Stimulated activated CD4-positive, alpha-beta T cell treated with anti-CD3 and anti-CD28 coated beads, Interleukin-2, amount 100 ng/mL, for 24 hours (primary cell): ENCODE measurements at regions not wholly inside any gene's neighbourhood (a gene's known extent, or its start where the extent isn't known, plus 50 kb on each side); places are given as distances from the start of the nearest gene placed in this dataset.
A peak's percentile ranks its signal among the peaks of the same experiment; 100 is the strongest.

ENCODE experiments used
- DNase-seq, 2 donors: peaks; one replicate each; pipeline ENCODE4 v3.0.0-alpha.2; 2020

DNA sequence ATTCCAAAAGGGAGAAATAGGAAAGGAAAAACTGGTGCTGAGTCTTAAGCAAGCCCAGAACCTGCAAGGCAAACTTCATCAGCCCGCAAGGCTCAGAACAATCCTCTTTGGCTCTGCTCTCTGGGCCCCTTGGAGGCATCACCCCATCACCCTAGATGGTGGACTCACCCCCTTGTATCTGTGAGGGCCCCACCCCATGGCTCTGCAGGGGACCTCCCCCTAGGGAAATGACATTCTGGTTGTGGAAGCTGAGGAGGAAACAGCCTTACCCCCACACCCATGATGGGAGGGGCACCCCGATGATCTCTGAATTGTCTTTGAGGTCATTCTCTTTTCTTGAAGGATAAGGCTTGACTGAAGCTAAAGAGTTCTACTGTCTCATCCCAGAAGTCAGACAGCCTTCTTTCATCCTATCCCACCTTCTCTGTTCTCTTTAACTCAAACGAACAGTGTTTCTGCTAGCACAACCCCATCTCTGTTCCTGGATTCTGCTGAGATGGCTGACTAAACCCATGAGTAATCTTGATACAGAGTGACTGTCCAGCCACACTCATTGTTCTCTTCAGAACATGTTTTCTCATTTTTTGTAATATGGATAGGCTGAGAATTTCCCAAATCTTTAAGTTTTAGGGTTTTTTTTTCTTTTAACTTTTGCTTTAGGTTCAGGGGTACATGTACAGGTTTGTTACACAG lies 492.1 kb upstream of the MYT1L start:
- peak in 1 of 2 donors; percentile 8 for DNase-seq

DNA sequence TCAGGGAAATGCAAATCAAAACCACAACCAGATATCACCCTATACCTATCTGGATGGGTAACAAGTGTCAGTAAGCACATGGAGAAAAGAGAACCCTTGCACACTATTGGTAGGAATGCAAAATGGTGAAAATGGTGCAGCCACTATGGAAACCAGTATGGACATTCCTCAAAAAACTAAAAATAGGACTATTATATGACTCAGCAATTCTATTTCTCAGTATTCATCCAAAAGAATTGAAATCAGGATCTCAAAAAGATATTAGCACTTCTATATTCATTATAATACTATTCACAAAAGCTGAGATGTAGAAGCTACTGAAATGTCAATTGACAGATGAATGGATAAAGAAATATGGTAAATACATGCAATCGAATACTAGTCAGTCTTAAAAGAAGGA lies 491.1 kb upstream of the MYT1L start:
- no peak for DNase-seq

DNA sequence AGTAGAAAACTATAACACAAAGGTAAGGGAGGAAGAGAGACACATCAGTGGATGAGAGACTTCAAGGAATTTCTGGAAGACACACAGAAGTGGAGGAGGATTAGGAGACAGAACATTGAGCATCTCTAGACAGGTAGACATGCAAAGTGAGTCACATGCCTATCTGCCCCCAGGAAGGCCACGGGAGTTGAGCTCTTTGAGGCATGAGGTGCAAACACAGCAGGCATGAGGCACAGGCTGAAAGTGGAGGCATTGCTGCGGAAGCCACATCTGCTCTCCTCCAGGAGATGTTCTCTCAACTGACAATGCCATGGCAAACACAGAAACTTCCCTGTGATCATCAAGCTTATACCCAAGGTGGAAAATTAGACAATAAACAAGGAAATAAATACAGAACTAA lies 481.6 kb upstream of the MYT1L start:
- DNase-seq = no peak

DNA sequence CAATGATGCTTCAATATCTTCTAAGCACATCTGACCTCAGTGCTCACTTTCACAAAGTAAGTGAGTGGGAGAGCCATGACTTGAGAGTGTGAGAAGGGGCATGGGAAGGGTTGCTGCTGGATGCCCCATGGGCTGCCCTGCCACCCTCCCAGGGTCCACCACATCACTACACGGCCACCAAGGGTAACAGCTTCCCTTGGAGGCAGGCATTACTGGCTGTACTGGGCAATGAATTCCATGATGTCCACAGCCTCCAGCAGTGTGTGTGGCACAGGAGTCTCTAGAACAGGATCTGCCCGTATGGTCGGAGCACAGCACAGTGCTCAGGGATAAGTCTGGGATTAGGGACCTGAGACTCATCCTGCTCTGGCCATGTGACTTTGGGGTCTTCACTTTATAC lies 481.0 kb upstream of the MYT1L start:
- DNase-seq = no peak

- DNase-seq = no peak
Observed at GRCh38 chr2:2810504-2810903, 479.4 kb upstream of the MYT1L start.

DNA sequence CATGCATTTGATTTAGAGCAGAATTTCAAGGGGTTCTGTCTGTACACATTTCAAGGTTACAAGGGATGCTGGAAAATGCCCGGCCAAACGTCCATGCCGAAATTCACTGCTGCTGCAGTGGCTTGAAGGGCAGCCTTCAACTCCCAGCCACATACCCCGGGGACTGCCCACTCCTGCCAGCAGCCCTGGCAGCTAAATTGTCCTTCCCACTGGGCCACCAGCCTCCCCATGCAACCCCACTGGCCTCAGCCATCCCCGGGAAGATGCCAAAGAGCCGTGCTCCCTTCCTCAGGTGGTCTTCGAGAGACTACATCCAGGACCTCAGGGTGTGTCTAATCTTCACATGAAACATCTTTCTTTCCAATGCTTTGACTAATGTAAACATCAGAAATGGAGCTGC lies 478.7 kb upstream of the MYT1L start:
- no peak for DNase-seq

DNA sequence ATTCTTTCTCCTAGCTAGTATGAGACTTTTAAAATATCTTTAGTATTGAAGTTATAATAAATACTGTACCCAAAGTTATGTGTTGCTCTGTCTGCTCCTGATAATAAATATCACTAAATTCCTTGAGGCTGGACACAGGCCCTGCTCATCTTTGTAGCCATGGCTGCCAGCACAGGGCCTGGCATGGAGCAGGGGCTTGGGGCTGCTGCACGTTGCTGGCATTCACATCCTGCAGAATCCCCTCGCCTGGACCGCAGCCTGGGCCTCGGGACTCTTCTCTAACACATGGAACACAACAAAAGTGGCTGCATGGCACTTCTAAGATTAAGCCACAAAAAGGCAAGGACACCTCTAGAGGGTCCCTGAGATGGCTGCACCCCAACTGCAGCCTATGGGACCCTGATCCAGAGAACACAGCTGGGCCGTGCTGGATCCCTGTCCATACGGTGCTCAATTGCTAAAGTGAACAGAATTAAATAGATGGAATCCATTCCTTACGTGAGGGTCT lies 477.5 kb upstream of the MYT1L start:
- no peak for DNase-seq

- DNase-seq = no peak
Observed at GRCh38 chr2:2806711-2807110, 475.6 kb upstream of the MYT1L start.

DNA sequence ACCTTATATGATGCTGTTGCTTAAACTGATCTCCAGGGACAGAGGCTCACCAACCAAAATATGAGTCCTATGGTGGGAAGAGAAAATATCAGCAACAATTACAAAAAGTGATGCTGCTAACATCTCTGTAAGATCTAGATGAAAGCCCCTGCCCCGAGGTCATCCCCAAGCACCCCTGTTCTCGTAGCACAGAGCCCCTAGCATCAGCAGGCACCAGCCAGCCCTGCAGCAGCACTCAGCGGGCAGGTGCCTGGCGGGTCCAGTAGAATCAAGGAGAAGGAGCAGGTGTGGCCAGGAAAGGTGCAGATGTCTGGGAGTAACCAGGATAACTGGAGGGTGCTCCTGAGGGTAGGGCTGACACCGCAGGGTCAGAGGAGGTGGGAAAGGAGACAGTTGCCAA lies 474.2 kb upstream of the MYT1L start:
- no peak for DNase-seq

GRCh38 chr2:2804528-2804927 lies 473.5 kb upstream of the MYT1L start:
- DNase-seq = no peak

- no peak for DNase-seq
Observed at GRCh38 chr2:2801458-2801857, 470.4 kb upstream of the MYT1L start.

DNA sequence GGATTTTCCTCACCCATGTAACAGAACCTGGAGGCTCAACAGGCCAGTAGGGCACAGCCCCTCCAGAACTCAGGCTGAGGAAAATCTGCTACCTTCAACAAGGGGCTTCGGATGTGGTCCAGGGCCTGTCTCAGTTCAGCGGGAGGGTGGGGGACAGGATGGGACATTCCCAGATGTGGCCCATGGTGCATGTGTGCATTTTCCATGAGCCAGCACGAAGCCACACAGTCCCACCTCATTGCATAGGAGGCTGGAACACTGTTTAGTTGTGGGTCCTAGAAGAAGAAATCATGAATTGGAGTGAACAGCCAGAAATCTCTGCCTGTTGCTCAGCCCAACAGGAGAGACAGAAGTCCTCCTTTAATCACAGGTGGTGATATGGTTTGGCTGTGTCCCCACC lies 469.6 kb upstream of the MYT1L start:
- no peak for DNase-seq

GRCh38 chr2:2800001-2800400 lies 468.9 kb upstream of the MYT1L start:
- DNase-seq = no peak

DNA sequence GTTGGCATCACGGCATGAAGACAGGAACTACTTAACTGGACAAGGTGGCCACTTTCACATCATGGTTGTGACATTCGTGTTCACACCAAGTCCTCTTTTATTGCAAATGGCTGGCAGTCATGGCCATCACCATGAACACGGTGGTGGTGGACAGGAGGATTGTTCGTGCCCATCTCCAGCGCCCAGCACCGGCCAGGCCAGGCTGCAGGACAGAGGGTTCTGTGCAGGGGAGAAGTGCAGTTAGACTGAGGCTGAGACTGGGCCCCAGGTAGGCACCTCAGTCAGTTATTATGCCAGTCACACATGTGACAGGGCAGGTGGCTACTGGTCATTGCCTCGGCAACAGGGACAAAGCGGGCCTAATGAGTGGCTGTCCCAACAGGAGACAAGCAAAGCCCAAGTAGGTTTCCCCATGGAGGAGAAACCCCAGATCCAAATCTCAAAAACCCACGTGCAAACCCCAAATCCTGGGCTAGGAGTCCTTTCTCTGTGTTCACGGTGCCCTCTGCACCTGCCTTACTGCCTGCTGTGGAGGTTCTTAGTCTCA lies 468.1 kb upstream of the MYT1L start:
- DNase-seq = no peak

GRCh38 chr2:2798337-2798736 lies 467.3 kb upstream of the MYT1L start:
- DNase-seq = no peak

GRCh38 chr2:2797797-2798196 lies 466.7 kb upstream of the MYT1L start:
- no peak for DNase-seq

GRCh38 chr2:2796207-2796606 lies 465.1 kb upstream of the MYT1L start:
- DNase-seq = no peak

DNA sequence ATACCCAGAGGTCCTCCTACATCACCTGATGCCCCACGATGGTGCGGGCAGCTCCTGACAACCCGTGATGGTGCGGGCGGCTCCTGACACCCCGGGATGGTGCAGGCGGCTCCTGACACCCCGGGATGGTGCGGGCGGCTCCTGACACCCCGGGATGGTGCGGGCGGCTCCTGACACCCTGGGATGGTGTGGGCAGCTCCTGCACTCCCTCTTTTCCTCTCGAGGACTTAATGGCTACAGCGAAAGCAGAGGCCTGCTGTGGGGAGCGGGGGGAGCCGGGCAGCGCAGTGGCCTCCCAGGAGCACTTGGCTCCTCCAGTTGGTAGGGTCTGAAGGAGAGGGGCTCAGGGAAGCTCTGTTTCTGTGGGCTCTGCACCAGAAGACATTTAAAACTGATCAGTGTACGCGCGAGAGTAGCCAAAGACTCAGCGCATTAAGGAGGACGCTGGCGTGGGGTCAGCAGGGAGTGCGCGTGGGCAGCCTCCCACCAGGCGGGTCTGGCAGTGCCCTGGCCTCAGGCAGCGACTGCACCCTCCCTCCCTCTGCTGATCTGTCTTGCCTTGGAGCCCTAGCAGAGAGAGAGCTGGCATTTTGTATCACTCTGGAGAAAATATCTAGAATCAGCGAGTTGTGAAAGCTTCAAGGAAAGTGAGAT lies 464.5 kb upstream of the MYT1L start:
- DNase-seq = no peak

DNA sequence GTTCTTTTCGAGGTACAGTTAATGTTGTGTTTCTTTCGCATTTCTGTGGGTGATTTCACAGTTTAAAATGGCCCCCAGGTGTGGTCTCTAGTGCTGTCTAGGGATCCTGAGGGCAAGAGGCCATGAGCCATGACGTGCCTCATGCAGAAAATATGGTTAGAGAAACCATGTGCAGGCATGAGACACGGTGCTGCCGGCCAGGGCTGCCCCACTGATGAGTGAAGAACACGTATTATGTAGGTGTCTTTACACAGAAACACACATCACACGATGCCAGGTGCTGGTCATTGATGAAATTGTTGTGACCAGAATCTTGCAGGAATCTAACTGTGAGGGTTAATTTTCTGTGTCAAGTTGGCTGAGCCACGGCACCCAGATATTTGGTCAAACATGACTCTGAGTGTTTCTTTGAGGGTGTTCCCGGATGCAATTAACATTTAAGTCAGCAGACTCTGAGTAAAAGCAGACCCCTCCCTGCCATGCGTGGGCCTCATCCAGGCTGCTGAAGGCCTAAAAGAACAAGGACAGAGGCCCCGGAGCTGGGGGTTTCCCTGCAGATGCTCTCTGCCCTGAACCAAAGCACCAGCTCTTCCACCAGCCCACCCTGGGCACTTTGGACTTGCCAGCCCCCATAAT lies 463.0 kb upstream of the MYT1L start:
- no peak for DNase-seq

- no peak for DNase-seq
Observed at GRCh38 chr2:2793514-2793913, 462.4 kb upstream of the MYT1L start.

DNA sequence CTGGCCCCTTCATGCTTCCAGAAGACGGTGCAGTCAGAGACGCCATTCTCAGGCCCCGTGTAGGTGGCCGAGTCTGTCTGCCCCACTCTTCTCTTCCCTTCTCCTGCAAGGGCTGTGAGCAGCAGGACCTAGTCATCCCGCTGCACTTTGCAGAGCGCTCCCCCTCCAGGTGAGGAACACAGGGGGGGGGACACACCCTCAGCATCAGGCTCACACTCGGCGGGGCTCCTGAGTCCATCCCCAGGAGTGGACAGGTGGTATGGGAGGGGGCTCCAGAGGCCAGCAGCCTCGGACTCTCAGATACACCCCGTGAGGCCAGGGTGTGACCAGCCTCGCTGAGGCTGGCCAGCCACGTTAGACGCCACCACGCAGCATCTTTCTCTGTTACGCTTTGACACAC lies 460.5 kb upstream of the MYT1L start:
- no peak for DNase-seq

GRCh38 chr2:2791031-2791430 lies 460.0 kb upstream of the MYT1L start:
- DNase-seq = no peak

DNA sequence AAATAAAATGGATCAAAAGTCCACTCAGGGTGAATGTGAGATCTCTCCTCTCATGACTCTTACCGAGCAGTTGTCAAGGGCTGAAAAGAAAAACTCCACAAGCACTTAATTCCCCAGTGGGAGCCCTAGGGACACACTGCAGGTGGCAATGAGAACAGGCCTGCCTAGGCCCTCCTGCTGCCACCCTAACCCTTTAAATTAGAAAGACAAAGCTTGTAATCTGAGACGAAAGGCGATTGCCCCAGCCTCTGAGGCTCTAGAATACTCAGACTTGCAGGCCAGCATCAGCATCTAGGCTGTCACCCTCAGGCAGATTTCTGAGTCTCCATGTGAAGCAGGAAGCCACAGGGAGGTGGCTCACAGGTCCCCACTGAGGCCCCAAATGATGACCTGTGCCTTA lies 457.0 kb upstream of the MYT1L start:
- DNase-seq = no peak

DNA sequence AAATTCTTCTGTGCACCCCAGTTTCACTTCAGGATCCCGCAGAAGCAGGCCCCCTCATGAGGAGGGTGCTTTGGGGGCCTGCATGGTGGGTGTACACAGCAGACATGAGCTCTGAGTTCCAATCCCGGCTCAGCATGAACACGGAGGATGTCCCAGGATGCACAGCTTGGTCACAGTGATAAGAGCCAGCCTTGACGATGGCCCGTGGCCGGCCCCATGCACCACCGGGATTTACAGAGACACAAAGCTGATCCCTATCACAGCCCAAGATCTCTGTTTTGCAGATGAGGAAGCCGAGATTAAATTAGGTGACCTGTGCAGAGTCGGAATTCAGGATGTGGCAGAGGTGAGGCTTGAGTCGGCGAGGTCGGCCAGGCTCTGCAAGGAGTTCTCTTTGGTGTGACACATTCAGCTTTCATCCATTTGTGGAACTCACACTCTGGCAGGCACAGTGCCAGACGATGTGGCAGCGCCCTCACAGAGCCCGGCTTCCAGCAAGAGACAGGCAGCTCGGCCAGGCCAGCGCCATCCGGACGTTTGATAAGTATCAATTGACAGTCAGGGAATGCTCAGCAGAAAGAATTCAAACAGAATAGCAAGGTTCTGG lies 456.3 kb upstream of the MYT1L start:
- DNase-seq = no peak
